HEK293 (cell line): ENCODE measurements at regions not wholly inside any gene's neighbourhood (a gene's known extent, or its start where the extent isn't known, plus 50 kb on each side); places are given as distances from the start of the nearest gene placed in this dataset.

ENCODE experiments used
- WT1 ChIP-seq: fragments of 450-650 bp; formaldehyde crosslinking; IDR thresholded peaks from 2 replicates; pipeline ENCODE4 v1.5.1; 2016; ENCODE audit warnings: missing biosample characterization, missing genetic modification characterization
- YY1 ChIP-seq: fragments of 450-650 bp; formaldehyde crosslinking; IDR thresholded peaks from 2 replicates; pipeline ENCODE4 v1.5.1; 2018; ENCODE audit warnings: missing biosample characterization, missing genetic modification characterization
- ZBTB7A ChIP-seq: fragments of 450-650 bp; formaldehyde crosslinking; IDR thresholded peaks from 2 replicates; pipeline ENCODE4 v1.5.1; 2016; ENCODE audit warnings: low read depth, missing biosample characterization, missing genetic modification characterization
- ZFP37 ChIP-seq: fragments of 450-650 bp; formaldehyde crosslinking; IDR thresholded peaks from 2 replicates; pipeline ENCODE4 v1.5.1; 2016; ENCODE audit warnings: missing biosample characterization, missing genetic modification characterization
- ZNF274 ChIP-seq, 2 experiments: fragments of 200-500 bp in 1 of 2; fragments of 450-650 bp in 1 of 2; sonication (Bioruptor generic) in 1 of 2; formaldehyde crosslinking in 1 of 2; IDR thresholded peaks; 2 replicates each; pipeline versions ENCODE4 v1.5.1 to v1.6.1; 2014 to 2016; ENCODE audit warnings: borderline replicate concordance in 1 of 2, inconsistent platforms in 1 of 2, low read length in 1 of 2, missing biosample characterization in 1 of 2, missing genetic modification characterization in 1 of 2
- ZNF837 ChIP-seq: fragments of 450-650 bp; formaldehyde crosslinking; IDR thresholded peaks from 2 replicates; pipeline ENCODE4 v1.5.1; 2016; ENCODE audit warnings: missing biosample characterization, missing genetic modification characterization
- TF ChIP-seq, protein P1 (sequence below): fragments of 450-650 bp; formaldehyde crosslinking; IDR thresholded peaks from 2 replicates; pipeline ENCODE4 v1.5.1; 2016; ENCODE audit warnings: missing biosample characterization, missing genetic modification characterization
- TF ChIP-seq, protein P2 (sequence below): fragments of 450-650 bp; formaldehyde crosslinking; IDR thresholded peaks from 2 replicates; pipeline ENCODE4 v1.5.1; 2016; ENCODE audit warnings: missing biosample characterization, missing genetic modification characterization

GRCh38 chr5:53191548-53192165 lies 82.1 kb upstream of the MOCS2 start:
- TF ChIP-seq ZBTB7A (tag by site-specific recombination) (no peak), WT1 (tag by site-specific recombination) (no peak), YY1 (no peak), ZNF837 (tag by site-specific recombination) (no peak), ZNF274 (IDR thresholded peaks at IDR 0.05; ENCODE audit: low read length) (no peak), ZNF274 (tag by site-specific recombination; IDR thresholded peaks at IDR 0.05; ENCODE audit: borderline replicate concordance) (no peak), ZFP37 (tag by site-specific recombination) (no peak)
- TF ChIP-seq, protein P1, sequence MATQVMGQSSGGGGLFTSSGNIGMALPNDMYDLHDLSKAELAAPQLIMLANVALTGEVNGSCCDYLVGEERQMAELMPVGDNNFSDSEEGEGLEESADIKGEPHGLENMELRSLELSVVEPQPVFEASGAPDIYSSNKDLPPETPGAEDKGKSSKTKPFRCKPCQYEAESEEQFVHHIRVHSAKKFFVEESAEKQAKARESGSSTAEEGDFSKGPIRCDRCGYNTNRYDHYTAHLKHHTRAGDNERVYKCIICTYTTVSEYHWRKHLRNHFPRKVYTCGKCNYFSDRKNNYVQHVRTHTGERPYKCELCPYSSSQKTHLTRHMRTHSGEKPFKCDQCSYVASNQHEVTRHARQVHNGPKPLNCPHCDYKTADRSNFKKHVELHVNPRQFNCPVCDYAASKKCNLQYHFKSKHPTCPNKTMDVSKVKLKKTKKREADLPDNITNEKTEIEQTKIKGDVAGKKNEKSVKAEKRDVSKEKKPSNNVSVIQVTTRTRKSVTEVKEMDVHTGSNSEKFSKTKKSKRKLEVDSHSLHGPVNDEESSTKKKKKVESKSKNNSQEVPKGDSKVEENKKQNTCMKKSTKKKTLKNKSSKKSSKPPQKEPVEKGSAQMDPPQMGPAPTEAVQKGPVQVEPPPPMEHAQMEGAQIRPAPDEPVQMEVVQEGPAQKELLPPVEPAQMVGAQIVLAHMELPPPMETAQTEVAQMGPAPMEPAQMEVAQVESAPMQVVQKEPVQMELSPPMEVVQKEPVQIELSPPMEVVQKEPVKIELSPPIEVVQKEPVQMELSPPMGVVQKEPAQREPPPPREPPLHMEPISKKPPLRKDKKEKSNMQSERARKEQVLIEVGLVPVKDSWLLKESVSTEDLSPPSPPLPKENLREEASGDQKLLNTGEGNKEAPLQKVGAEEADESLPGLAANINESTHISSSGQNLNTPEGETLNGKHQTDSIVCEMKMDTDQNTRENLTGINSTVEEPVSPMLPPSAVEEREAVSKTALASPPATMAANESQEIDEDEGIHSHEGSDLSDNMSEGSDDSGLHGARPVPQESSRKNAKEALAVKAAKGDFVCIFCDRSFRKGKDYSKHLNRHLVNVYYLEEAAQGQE: no peak
- TF ChIP-seq, protein P2, sequence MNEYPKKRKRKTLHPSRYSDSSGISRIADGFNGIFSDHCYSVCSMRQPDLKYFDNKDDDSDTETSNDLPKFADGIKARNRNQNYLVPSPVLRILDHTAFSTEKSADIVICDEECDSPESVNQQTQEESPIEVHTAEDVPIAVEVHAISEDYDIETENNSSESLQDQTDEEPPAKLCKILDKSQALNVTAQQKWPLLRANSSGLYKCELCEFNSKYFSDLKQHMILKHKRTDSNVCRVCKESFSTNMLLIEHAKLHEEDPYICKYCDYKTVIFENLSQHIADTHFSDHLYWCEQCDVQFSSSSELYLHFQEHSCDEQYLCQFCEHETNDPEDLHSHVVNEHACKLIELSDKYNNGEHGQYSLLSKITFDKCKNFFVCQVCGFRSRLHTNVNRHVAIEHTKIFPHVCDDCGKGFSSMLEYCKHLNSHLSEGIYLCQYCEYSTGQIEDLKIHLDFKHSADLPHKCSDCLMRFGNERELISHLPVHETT (tag by site-specific recombination): no peak
